Activated naive CD4-positive, alpha-beta T cell treated with anti-CD3 and anti-CD28 coated beads, Interleukin-2, amount 10 ng/mL, durations not matched to agents 7 days and 5 days (primary cell): ENCODE measurements at regions not wholly inside any gene's neighbourhood (a gene's known extent, or its start where the extent isn't known, plus 50 kb on each side); places are given as distances from the start of the nearest gene placed in this dataset.
"Not testable (repeated sequence)": the region's sequence is repeated elsewhere in the genome, so short reads cannot be mapped to it uniquely, and the experiment has no call there.

ENCODE experiments used
- CTCF ChIA-PET: fragments of 350-600 bp; sonication (Branson Sonifier 250); formaldehyde crosslinking; loops from one replicate; lab custom pipeline; 2021; ENCODE audit warnings: antibody characterized with exemption; lab: Charles Lee
- DNase-seq: peaks from one replicate; pipeline ENCODE4 v3.0.0-alpha.2; 2020
- H3K27ac Mint-ChIP-seq: one replicate; pipeline ENCODE4 v1.8.0; 2021; ENCODE audit warnings: mild to moderate bottlenecking, moderate library complexity, mixed read lengths
- H3K27me3 Mint-ChIP-seq: one replicate; pipeline ENCODE4 v1.8.0; 2021; ENCODE audit warnings: mild to moderate bottlenecking, mixed read lengths
- H3K36me3 Mint-ChIP-seq: one replicate; pipeline ENCODE4 v1.8.0; 2021; ENCODE audit warnings: mixed read lengths
- H3K4me1 Mint-ChIP-seq: one replicate; pipeline ENCODE4 v1.8.0; 2021; ENCODE audit warnings: mixed read lengths
- H3K4me3 Mint-ChIP-seq: one replicate; pipeline ENCODE4 v1.8.0; 2021; ENCODE audit warnings: mild to moderate bottlenecking, moderate library complexity, mixed read lengths
- H3K9me3 Mint-ChIP-seq: one replicate; pipeline ENCODE4 v1.8.0; 2021; ENCODE audit warnings: mixed read lengths

DNA sequence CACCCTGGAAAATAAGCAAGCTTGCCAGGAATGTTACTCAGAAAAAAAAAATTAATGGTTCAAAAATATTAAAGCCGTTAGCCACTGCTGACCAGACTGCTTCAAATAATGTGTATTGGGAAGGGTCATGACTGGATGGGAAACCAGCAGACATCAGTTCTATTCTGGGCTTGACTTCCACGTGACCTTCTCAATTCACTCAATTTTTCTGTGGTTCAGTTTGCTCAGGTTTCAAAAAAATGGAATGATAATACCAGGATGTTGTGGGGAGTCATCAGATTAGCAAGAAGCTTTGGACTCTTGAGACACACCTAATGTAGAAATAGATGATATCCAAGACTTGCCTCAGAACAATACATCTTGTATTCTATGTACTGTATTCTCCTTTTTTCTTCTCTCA, 541.9 kb upstream of the BOD1L1 start:
- Mint-ChIP-seq H3K27me3 (no peaks in the 10 kb centered on the region), H3K27ac (no peak overlapping the region), H3K36me3 (no peaks in the 10 kb centered on the region)

GRCh38 chr4:14169940-14170339, 542.4 kb upstream of the BOD1L1 start:
- CTCF ChIA-PET, H3K9me3 Mint-ChIP-seq, DNase-seq, H3K36me3 Mint-ChIP-seq, H3K27me3 Mint-ChIP-seq, H3K4me3 Mint-ChIP-seq, H3K4me1 Mint-ChIP-seq, H3K27ac Mint-ChIP-seq: not testable (repeated sequence)

More for the DNA sequence above, 541.9 kb upstream of the BOD1L1 start:
- Mint-ChIP-seq H3K4me3 (no peak overlapping the region), H3K9me3 (no peaks in the 10 kb centered on the region), H3K4me1 (no peaks in the 10 kb centered on the region)
- CTCF ChIA-PET, result no interaction called here
- no peak for DNase-seq

DNA sequence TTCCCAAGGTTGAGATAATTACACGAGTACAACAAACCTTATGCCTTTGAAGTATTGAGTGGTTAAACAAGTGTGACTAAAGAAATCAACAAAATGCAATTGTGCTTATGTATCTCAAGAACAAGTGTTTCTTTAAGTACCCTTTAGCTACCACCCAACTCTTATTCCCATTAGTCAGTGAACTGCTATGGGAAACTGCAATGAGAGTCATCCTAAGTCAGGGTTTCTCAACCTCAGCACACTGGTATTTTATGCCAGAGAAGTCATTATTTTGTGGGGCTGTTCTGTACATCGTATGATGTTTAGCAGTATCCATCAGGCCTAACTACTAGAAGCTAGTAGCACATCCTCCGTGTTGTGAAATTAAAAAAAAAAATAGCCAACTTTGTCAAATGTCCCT, 549.1 kb upstream of the BOD1L1 start:
- H3K36me3 Mint-ChIP-seq, result no peaks in the 10 kb centered on the region
- H3K9me3 Mint-ChIP-seq, result peaks cover 3% of the 10 kb centered on the region
- no peak overlapping the region for H3K27ac Mint-ChIP-seq
- CTCF ChIA-PET, result no interaction called here
- no peaks in the 10 kb centered on the region for H3K27me3 Mint-ChIP-seq
- DNase-seq, result no peak
- no peak overlapping the region for H3K4me3 Mint-ChIP-seq
- peaks cover 18% of the 10 kb centered on the region for H3K4me1 Mint-ChIP-seq

GRCh38 chr4:14177987-14178386, 550.5 kb upstream of the BOD1L1 start:
- CTCF ChIA-PET, result no interaction called here
- H3K36me3 Mint-ChIP-seq, result no peaks in the 10 kb centered on the region
- H3K4me1 Mint-ChIP-seq, result peaks cover 18% of the 10 kb centered on the region
- DNase-seq, result no peak
- H3K4me3 Mint-ChIP-seq, result no peak overlapping the region
- H3K9me3 Mint-ChIP-seq, result peaks cover 3% of the 10 kb centered on the region
- H3K27ac Mint-ChIP-seq, result peak overlapping the region; percentile 15
- no peaks in the 10 kb centered on the region for H3K27me3 Mint-ChIP-seq

GRCh38 chr4:14178421-14178820, 550.9 kb upstream of the BOD1L1 start:
- Mint-ChIP-seq H3K27me3 (no peaks in the 10 kb centered on the region), H3K4me1 (peaks cover 18% of the 10 kb centered on the region), H3K36me3 (no peaks in the 10 kb centered on the region), H3K4me3 (no peak overlapping the region), H3K9me3 (peaks cover 3% of the 10 kb centered on the region), H3K27ac (peak overlapping the region; percentile 15)
- CTCF ChIA-PET, result no interaction called here
- DNase-seq, result no peak

- DNase-seq, result no peak
- H3K27ac Mint-ChIP-seq, result no peak overlapping the region
- CTCF ChIA-PET, result no interaction called here
- no peak overlapping the region for H3K4me3 Mint-ChIP-seq
- H3K4me1 Mint-ChIP-seq, result peaks cover 18% of the 10 kb centered on the region
- H3K36me3 Mint-ChIP-seq, result no peaks in the 10 kb centered on the region
- H3K27me3 Mint-ChIP-seq, result no peaks in the 10 kb centered on the region
- peaks cover 3% of the 10 kb centered on the region for H3K9me3 Mint-ChIP-seq
These were observed 552.6 kb upstream of the BOD1L1 start for GRCh38 chr4:14180166-14180565.

DNA sequence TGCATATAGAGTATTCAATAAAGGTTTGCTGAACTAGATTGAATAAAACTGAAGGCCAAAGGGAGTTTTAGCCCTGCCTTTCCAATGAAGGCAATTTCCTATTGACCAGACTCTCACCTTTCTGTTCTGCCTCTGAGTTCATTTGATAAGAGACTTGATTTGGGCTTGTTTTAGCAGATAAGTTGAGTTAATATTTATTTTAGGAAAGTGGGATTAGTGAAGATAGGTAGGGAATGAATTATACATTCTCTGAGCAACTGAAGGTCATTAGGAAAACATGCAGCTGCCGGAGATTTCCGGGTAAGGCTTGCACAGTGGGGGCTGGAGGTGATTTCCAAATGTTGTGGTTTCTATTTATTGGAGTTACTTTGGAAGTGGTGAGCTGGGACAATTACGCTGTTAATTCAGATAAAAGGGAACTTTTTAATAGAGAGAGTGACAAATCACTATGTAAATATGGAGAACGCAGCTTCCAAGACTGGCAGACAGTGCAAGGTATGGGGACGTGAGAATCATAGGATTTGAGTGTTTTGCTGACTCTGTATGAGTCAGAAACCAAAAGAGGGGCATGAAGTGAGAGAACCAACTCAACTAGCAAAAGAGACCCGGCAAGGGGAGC, 553.6 kb upstream of the BOD1L1 start:
- CTCF ChIA-PET, result no interaction called here
- Mint-ChIP-seq H3K4me1 (peaks cover 18% of the 10 kb centered on the region), H3K27ac (no peak overlapping the region), H3K27me3 (no peaks in the 10 kb centered on the region), H3K36me3 (no peaks in the 10 kb centered on the region), H3K9me3 (peaks cover 3% of the 10 kb centered on the region), H3K4me3 (no peak overlapping the region)
- DNase-seq, result no peak

GRCh38 chr4:14182148-14182547, 554.6 kb upstream of the BOD1L1 start:
- CTCF ChIA-PET, result no interaction called here
- Mint-ChIP-seq H3K9me3 (peaks cover 3% of the 10 kb centered on the region), H3K27ac (no peak overlapping the region), H3K4me3 (no peak overlapping the region), H3K36me3 (no peaks in the 10 kb centered on the region), H3K4me1 (peaks cover 16% of the 10 kb centered on the region), H3K27me3 (no peaks in the 10 kb centered on the region)
- DNase-seq, result no peak

GRCh38 chr4:14184265-14184664, 556.7 kb upstream of the BOD1L1 start:
- peaks cover under 1% of the 10 kb centered on the region for H3K9me3 Mint-ChIP-seq
- CTCF ChIA-PET, result no interaction called here
- no peak overlapping the region for H3K4me3 Mint-ChIP-seq
- no peaks in the 10 kb centered on the region for H3K36me3 Mint-ChIP-seq
- H3K4me1 Mint-ChIP-seq, result no peaks in the 10 kb centered on the region
- no peaks in the 10 kb centered on the region for H3K27me3 Mint-ChIP-seq
- H3K27ac Mint-ChIP-seq, result no peak overlapping the region
- no peak for DNase-seq

- no peak overlapping the region for H3K4me3 Mint-ChIP-seq
- no peak overlapping the region for H3K27ac Mint-ChIP-seq
- H3K27me3 Mint-ChIP-seq, result no peaks in the 10 kb centered on the region
These were observed 557.2 kb upstream of the BOD1L1 start for GRCh38 chr4:14184767-14185166.

DNA sequence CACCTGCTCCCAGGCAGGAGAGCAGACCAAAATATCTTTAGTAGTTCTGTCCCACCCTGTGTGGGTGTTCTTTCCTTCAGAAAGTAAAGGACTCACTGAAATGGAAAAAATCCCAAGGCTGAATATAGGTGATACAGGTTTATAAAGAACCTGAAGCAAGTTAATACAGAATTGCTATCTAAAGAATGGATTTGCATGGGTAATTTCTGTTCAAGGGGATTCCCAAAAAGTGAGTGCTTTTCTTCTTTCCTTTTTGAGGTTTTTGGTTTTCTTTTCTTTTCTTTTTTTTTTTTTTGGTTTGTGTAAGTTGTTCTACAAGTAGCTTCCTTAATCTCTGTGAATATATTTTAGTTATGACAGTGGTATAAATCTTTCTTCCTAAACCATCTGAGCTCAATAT, 560.7 kb upstream of the BOD1L1 start:
- H3K9me3 Mint-ChIP-seq, result peaks cover 2% of the 10 kb centered on the region
- no peak overlapping the region for H3K4me3 Mint-ChIP-seq
- CTCF ChIA-PET, result no interaction called here
- DNase-seq, result no peak
- H3K4me1 Mint-ChIP-seq, result no peaks in the 10 kb centered on the region
- no peaks in the 10 kb centered on the region for H3K36me3 Mint-ChIP-seq
- H3K27me3 Mint-ChIP-seq, result no peaks in the 10 kb centered on the region
- no peak overlapping the region for H3K27ac Mint-ChIP-seq

More at GRCh38 chr4:14184767-14185166, 557.2 kb upstream of the BOD1L1 start:
- Mint-ChIP-seq H3K9me3 (peaks cover 2% of the 10 kb centered on the region), H3K36me3 (no peaks in the 10 kb centered on the region), H3K4me1 (no peaks in the 10 kb centered on the region)
- CTCF ChIA-PET, result no interaction called here
- no peak for DNase-seq

GRCh38 chr4:14193601-14194000, 566.1 kb upstream of the BOD1L1 start:
- H3K4me1 Mint-ChIP-seq, result no peaks in the 10 kb centered on the region

DNA sequence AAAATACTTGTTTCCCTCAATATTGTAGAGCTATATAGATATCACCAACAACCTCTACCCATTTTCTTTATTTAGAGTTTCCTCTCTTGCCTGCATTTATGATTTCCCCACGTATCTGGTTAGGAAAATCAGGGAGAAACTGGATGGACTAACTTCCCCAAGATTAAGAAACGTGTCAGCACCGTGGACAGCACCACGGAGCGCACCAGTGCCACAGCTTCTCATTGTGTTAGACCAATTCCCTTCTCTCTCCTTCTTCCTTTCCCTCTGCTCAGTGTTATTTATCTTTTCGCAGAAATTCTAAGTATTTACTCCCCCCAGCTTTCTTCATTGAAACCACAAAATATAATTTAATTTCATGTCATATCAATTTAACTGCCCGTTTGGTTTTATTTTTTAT, 568.6 kb upstream of the BOD1L1 start:
- Mint-ChIP-seq H3K9me3 (no peaks in the 10 kb centered on the region), H3K4me1 (no peaks in the 10 kb centered on the region)
- peak; percentile 33 for DNase-seq

More at GRCh38 chr4:14193601-14194000, 566.1 kb upstream of the BOD1L1 start:
- H3K9me3 Mint-ChIP-seq, result peaks cover 2% of the 10 kb centered on the region
- H3K4me3 Mint-ChIP-seq, result no peak overlapping the region
- CTCF ChIA-PET, result no interaction called here
- no peak overlapping the region for H3K27ac Mint-ChIP-seq
- H3K27me3 Mint-ChIP-seq, result no peaks in the 10 kb centered on the region
- no peak for DNase-seq
- no peaks in the 10 kb centered on the region for H3K36me3 Mint-ChIP-seq

GRCh38 chr4:14215116-14215770, 587.7 kb upstream of the BOD1L1 start:
- no peaks in the 10 kb centered on the region for H3K27me3 Mint-ChIP-seq
- DNase-seq, result no peak
- no peaks in the 10 kb centered on the region for H3K36me3 Mint-ChIP-seq
- no peak overlapping the region for H3K4me3 Mint-ChIP-seq
- H3K9me3 Mint-ChIP-seq, result peaks cover 3% of the 10 kb centered on the region
- H3K27ac Mint-ChIP-seq, result no peak overlapping the region
- CTCF ChIA-PET, result no interaction called here
- no peaks in the 10 kb centered on the region for H3K4me1 Mint-ChIP-seq

More for the DNA sequence above, 568.6 kb upstream of the BOD1L1 start:
- no peaks in the 10 kb centered on the region for H3K27me3 Mint-ChIP-seq
- CTCF ChIA-PET, result no interaction called here
- no peak overlapping the region for H3K27ac Mint-ChIP-seq
- no peak overlapping the region for H3K4me3 Mint-ChIP-seq
- no peaks in the 10 kb centered on the region for H3K36me3 Mint-ChIP-seq

GRCh38 chr4:14217401-14217800, 589.9 kb upstream of the BOD1L1 start:
- no peaks in the 10 kb centered on the region for H3K4me1 Mint-ChIP-seq
- no peak for DNase-seq
- H3K27ac Mint-ChIP-seq, result no peak overlapping the region
- no peaks in the 10 kb centered on the region for H3K36me3 Mint-ChIP-seq
- CTCF ChIA-PET, result no interaction called here
- peaks cover 3% of the 10 kb centered on the region for H3K9me3 Mint-ChIP-seq
- no peak overlapping the region for H3K4me3 Mint-ChIP-seq
- H3K27me3 Mint-ChIP-seq, result no peaks in the 10 kb centered on the region
